Right atrium auricular region (tissue), 2 donors: ENCODE measurements at regions not wholly inside any gene's neighbourhood (a gene's known extent, or its start where the extent isn't known, plus 50 kb on each side); places are given as distances from the start of the nearest gene placed in this dataset.

Source experiments
- DNase-seq: peaks from one replicate; pipeline ENCODE4 v3.0.0-alpha.2; 2019; ENCODE audit warnings: low spot score
- H3K27ac ChIP-seq, 2 donors: fragments of 200-600 bp; sonication (generic); 1 replicate in 1 of 2; 2 replicates in 1 of 2; pipeline ENCODE4 v1.5.1; 2016 to 2019
- H3K27me3 ChIP-seq, 2 donors: fragments of 200-600 bp; sonication (generic); one replicate each; pipeline versions ENCODE4 v1.5.1 to v1.6.0; 2017 to 2019
- H3K36me3 ChIP-seq: fragments of 200-600 bp; sonication (generic); one replicate; pipeline ENCODE4 v1.5.1; 2016
- H3K4me1 ChIP-seq, 2 donors: fragments of 200-600 bp; sonication (generic); one replicate each; pipeline versions ENCODE4 v1.5.1 to v1.6.0; 2017 to 2019
- H3K4me3 ChIP-seq, 2 donors: fragments of 200-600 bp; sonication (generic); 1 replicate in 1 of 2; 2 replicates in 1 of 2; pipeline ENCODE4 v1.5.1; 2017 to 2019; ENCODE audit warnings: mild to moderate bottlenecking in 1 of 2, moderate library complexity in 1 of 2
- H3K9me3 ChIP-seq, 2 donors: fragments of 200-600 bp; sonication (generic); one replicate each; pipeline ENCODE4 v1.5.1; 2019
- CTCF ChIP-seq, 2 donors: fragments of 200-600 bp; sonication (generic); IDR thresholded peaks; one replicate each; pipeline ENCODE4 v1.5.1; 2019; ENCODE audit warnings: antibody characterized with exemption in 2 of 2

- peak overlapping the region; percentile 32 to 60 for H3K27ac ChIP-seq
- no peaks in the 10 kb centered on the region for H3K9me3 ChIP-seq
- no peak for DNase-seq
- no peaks in the 10 kb centered on the region for H3K27me3 ChIP-seq
- no peak overlapping the region for H3K4me3 ChIP-seq
- no peak for TF ChIP-seq CTCF (IDR thresholded peaks at IDR 0.05)
- H3K4me1 ChIP-seq = peaks cover 0 to 3% of the 10 kb centered on the region in 2 donors
- no peaks in the 10 kb centered on the region for H3K36me3 ChIP-seq
Observed at GRCh38 chr3:115279939-115280338, 132.9 kb upstream of the ZBTB20 start.

- DNase-seq = no peak
- no peaks in the 10 kb centered on the region for H3K27me3 ChIP-seq
- no peaks in the 10 kb centered on the region for H3K9me3 ChIP-seq
- no peak for TF ChIP-seq CTCF (IDR thresholded peaks at IDR 0.05)
- peaks cover 0 to 3% of the 10 kb centered on the region in 2 donors for H3K4me1 ChIP-seq
- H3K4me3 ChIP-seq = no peak overlapping the region
- H3K36me3 ChIP-seq = no peaks in the 10 kb centered on the region
- H3K27ac ChIP-seq = peak overlapping the region; percentile 32 to 60
Observed at GRCh38 chr3:115280506-115280905, 133.4 kb upstream of the ZBTB20 start.

- H3K27ac ChIP-seq = no peak overlapping the region
- no peaks in the 10 kb centered on the region for H3K9me3 ChIP-seq
- DNase-seq = no peak
- no peaks in the 10 kb centered on the region for H3K27me3 ChIP-seq
- H3K36me3 ChIP-seq = no peaks in the 10 kb centered on the region
- TF ChIP-seq CTCF (IDR thresholded peaks at IDR 0.05) = no peak
- no peak overlapping the region for H3K4me3 ChIP-seq
- H3K4me1 ChIP-seq = peaks cover 0 to 3% of the 10 kb centered on the region in 2 donors
Observed at GRCh38 chr3:115281697-115282675, 134.9 kb upstream of the ZBTB20 start.

- Histone ChIP-seq H3K36me3 (no peaks in the 10 kb centered on the region), H3K27me3 (no peaks in the 10 kb centered on the region), H3K27ac (no peak overlapping the region), H3K9me3 (no peaks in the 10 kb centered on the region), H3K4me3 (no peak overlapping the region), H3K4me1 (no peaks in the 10 kb centered on the region)
- no peak for TF ChIP-seq CTCF (IDR thresholded peaks at IDR 0.05)
- no peak for DNase-seq
Observed at GRCh38 chr3:115284980-115285379, 137.9 kb upstream of the ZBTB20 start.

- no peaks in the 10 kb centered on the region for H3K36me3 ChIP-seq
- H3K27me3 ChIP-seq = no peaks in the 10 kb centered on the region
- no peak for TF ChIP-seq CTCF (IDR thresholded peaks at IDR 0.05)
- no peaks in the 10 kb centered on the region for H3K4me1 ChIP-seq
- H3K27ac ChIP-seq = no peak overlapping the region
- DNase-seq = no peak
- H3K4me3 ChIP-seq = no peak overlapping the region
- no peaks in the 10 kb centered on the region for H3K9me3 ChIP-seq
Observed at GRCh38 chr3:115286529-115287197, 139.6 kb upstream of the ZBTB20 start.
